ENCODE measurements at regions not wholly inside any gene's neighbourhood (a gene's known extent, or its start where the extent isn't known, plus 50 kb on each side); places are given as distances from the start of the nearest gene placed in this dataset.

GRCh38 chr2:58594762-58595161 lies 353.6 kb upstream of the FANCL start:
- TF ChIP-seq, protein P1, sequence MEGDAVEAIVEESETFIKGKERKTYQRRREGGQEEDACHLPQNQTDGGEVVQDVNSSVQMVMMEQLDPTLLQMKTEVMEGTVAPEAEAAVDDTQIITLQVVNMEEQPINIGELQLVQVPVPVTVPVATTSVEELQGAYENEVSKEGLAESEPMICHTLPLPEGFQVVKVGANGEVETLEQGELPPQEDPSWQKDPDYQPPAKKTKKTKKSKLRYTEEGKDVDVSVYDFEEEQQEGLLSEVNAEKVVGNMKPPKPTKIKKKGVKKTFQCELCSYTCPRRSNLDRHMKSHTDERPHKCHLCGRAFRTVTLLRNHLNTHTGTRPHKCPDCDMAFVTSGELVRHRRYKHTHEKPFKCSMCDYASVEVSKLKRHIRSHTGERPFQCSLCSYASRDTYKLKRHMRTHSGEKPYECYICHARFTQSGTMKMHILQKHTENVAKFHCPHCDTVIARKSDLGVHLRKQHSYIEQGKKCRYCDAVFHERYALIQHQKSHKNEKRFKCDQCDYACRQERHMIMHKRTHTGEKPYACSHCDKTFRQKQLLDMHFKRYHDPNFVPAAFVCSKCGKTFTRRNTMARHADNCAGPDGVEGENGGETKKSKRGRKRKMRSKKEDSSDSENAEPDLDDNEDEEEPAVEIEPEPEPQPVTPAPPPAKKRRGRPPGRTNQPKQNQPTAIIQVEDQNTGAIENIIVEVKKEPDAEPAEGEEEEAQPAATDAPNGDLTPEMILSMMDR (IDR thresholded peaks at IDR 0.05; ENCODE audit: low read length), result no peak
- no peak for TF ChIP-seq EZH2 (optimal IDR thresholded peaks at IDR 0.05; ENCODE audit: low read depth, low read length)

All from MM.1S (cell line).